Transverse colon (tissue), 4 donors: ENCODE measurements at regions not wholly inside any gene's neighbourhood (a gene's known extent, or its start where the extent isn't known, plus 50 kb on each side); places are given as distances from the start of the nearest gene placed in this dataset.
"Not testable (repeated sequence)": the region's sequence is repeated elsewhere in the genome, so short reads cannot be mapped to it uniquely, and the experiment has no call there.

ENCODE experiments used
- DNase-seq: peaks from one replicate; pipeline ENCODE4 v3.0.0-alpha.2; 2019
- H3K27ac ChIP-seq, 4 donors: fragments of 200-600 bp; sonication (generic); 2 replicates each; pipeline ENCODE4 v1.5.1; 2016 to 2018; ENCODE audit warnings: inconsistent platforms in 4 of 4
- H3K27me3 ChIP-seq: fragments of 200-600 bp; sonication (generic); 2 replicates; pipeline ENCODE4 v1.5.1; 2017; ENCODE audit warnings: inconsistent platforms
- H3K36me3 ChIP-seq, 4 donors: fragments of 200-600 bp; sonication (generic); 2 replicates each; pipeline ENCODE4 v1.5.1; 2017 to 2019; ENCODE audit warnings: inconsistent platforms in 4 of 4
- H3K4me1 ChIP-seq, 4 donors: fragments of 200-600 bp; sonication (generic); 2 replicates each; pipeline ENCODE4 v1.5.1; 2017 to 2020; ENCODE audit warnings: inconsistent platforms in 4 of 4
- H3K4me3 ChIP-seq, 4 donors: fragments of 200-600 bp; sonication (generic); 1 replicate in 1 of 4; 2 replicates in 3 of 4; pipeline versions ENCODE4 v1.5.1 to v1.6.1; 2017 to 2019; ENCODE audit warnings: inconsistent platforms in 4 of 4
- H3K9me3 ChIP-seq, 2 donors: fragments of 200-600 bp; sonication (generic); 2 replicates each; pipeline ENCODE4 v1.5.1; 2017 to 2019; ENCODE audit warnings: inconsistent platforms in 2 of 2
- CTCF ChIP-seq, 5 experiments: fragments of 200-600 bp in 3 of 5; fragments of 450-650 bp in 2 of 5; sonication (generic) in 3 of 5; IDR thresholded peaks; 1 replicate in 2 of 5; 2 replicates in 3 of 5; pipeline ENCODE4 v1.5.1; 2016 to 2017; ENCODE audit warnings: antibody characterized with exemption in 5 of 5, inconsistent platforms in 3 of 5, mild to moderate bottlenecking in 2 of 5, moderate library complexity in 1 of 5
- EP300 ChIP-seq: sonication (generic); formaldehyde crosslinking; IDR thresholded peaks from one replicate; pipeline ENCODE4 v1.6.1; 2017; ENCODE audit warnings: antibody characterized with exemption, low read depth
- POLR2A ChIP-seq: fragments of 450-650 bp; IDR thresholded peaks from one replicate; pipeline ENCODE4 v1.6.1; 2016; ENCODE audit warnings: antibody characterized with exemption, mild to moderate bottlenecking, moderate library complexity
- POLR2AphosphoS5 ChIP-seq, 3 donors: sonication (generic); formaldehyde crosslinking; IDR thresholded peaks; one replicate each; pipeline ENCODE4 v1.6.1; 2016; ENCODE audit warnings: antibody characterized with exemption in 3 of 3
- WGBS, 2 donors: methylation state at CpG; one replicate each; pipeline ENCODE4 v1.1.5; 2018; ENCODE audit warnings: low coverage in 1 of 2; 5-methylcytosine and 5-hydroxymethylcytosine counted together
- in situ Hi-C, 4 donors: fragments of 200-750 bp; cut with MboI; loops; one replicate each; pipeline versions ENCODE4 v1.15.0 to v1.15.1; 2017; ENCODE audit warnings: low sequenced_read_pairs in 3 of 4, low pct_ligation_motif_present in 1 of 4, low pct_unique_long_range_greater_than_20kb in 1 of 4
- intact Hi-C: fragments of 100-400 bp; cut with DNase I; formaldehyde crosslinking; loops from one replicate; pipeline ENCODE4 v1.15.1; 2023; ENCODE audit warnings: low total_unique reads

GRCh38 chr18:49722477-49722876 lies 90.9 kb downstream of the ACAA2 start:
- Histone ChIP-seq H3K9me3 (no peaks in the 10 kb centered on the region), H3K4me3 (no peak overlapping the region), H3K27ac (peak overlapping the region; percentile 23 to 67 (median 54)), H3K27me3 (no peaks in the 10 kb centered on the region), H3K4me1 (peaks cover 0 to 25% (median 17%) of the 10 kb centered on the region in 4 donors), H3K36me3 (no peaks in the 10 kb centered on the region)
- 28 to 29% methylated on average over 2 to 4 of the region's 4 CpGs for WGBS, 2 donors
- in situ Hi-C loops (no loop called here), intact Hi-C loops (no loop called here)
- TF ChIP-seq CTCF (IDR thresholded peaks at IDR 0.05) (no peak), POLR2AphosphoS5 (IDR thresholded peaks at IDR 0.05) (no peak), EP300 (no peak), POLR2A (no peak)
- peak; percentile 44 for DNase-seq

- WGBS, 2 donors = 33 to 79% methylated on average over 1 to 3 of the region's 3 CpGs
- TF ChIP-seq CTCF (IDR thresholded peaks at IDR 0.05) (no peak), POLR2A (no peak), EP300 (no peak), POLR2AphosphoS5 (IDR thresholded peaks at IDR 0.05) (no peak)
- Histone ChIP-seq H3K36me3 (no peaks in the 10 kb centered on the region), H3K4me3 (no peak overlapping the region), H3K4me1 (peaks cover 0 to 25% (median 17%) of the 10 kb centered on the region in 4 donors), H3K27me3 (no peaks in the 10 kb centered on the region), H3K27ac (peak overlapping the region in 3 of 4 donors; percentile 1 to 67 (median 63)), H3K9me3 (no peaks in the 10 kb centered on the region)
- DNase-seq = no peak
- in situ Hi-C loops (no loop called here), intact Hi-C loops (no loop called here)
Measured at GRCh38 chr18:49721981-49722380, 91.4 kb downstream of the ACAA2 start.

- DNase-seq, H3K27me3 ChIP-seq, H3K4me3 ChIP-seq, intact Hi-C loops, H3K9me3 ChIP-seq, H3K36me3 ChIP-seq, H3K27ac ChIP-seq, in situ Hi-C loops: not testable (repeated sequence)
- WGBS, 2 donors = 97 to 100% methylated on average over 1 to 3 of the region's 3 CpGs
- H3K4me1 ChIP-seq = peaks cover 0 to 27% (median 19%) of the 10 kb centered on the region in 4 donors
Measured at GRCh38 chr18:49720944-49721343, 92.4 kb downstream of the ACAA2 start.

- Histone ChIP-seq H3K9me3 (peaks cover 0 to 2% of the 10 kb centered on the region in 2 donors), H3K27ac (no peak overlapping the region), H3K27me3 (no peaks in the 10 kb centered on the region), H3K4me1 (peaks cover 0 to 12% (median 9%) of the 10 kb centered on the region in 4 donors), H3K4me3 (no peak overlapping the region), H3K36me3 (no peaks in the 10 kb centered on the region)
- intact Hi-C loops (no loop called here), in situ Hi-C loops (loop anchor here in 1 of 4 donors (10.0 kb wide), 1 partner anchor 63 kb away; no protein-coding TSS in a partner anchor)
- DNase-seq = no peak
- no peak for TF ChIP-seq CTCF (IDR thresholded peaks at IDR 0.05)
- no peak for TF ChIP-seq POLR2AphosphoS5 (IDR thresholded peaks at IDR 0.05)
- no peak for TF ChIP-seq POLR2A
- no peak for TF ChIP-seq EP300
- 80 to 83% methylated on average over 2 to 3 of the region's 3 CpGs for whole genome bisulfite sequencing, 2 donors
Measured at GRCh38 chr18:49717617-49718016, 95.7 kb downstream of the ACAA2 start.

GRCh38 chr18:49716035-49716434 lies 97.3 kb downstream of the ACAA2 start:
- WGBS, 2 donors = 65% methylated on average over 6 of the region's 6 CpGs; no CpG with 5 or more reads in 1 of the 2 donors
- no peak overlapping the region for H3K4me3 ChIP-seq
- no peak for DNase-seq
- intact Hi-C loops = no loop called here
- no peak overlapping the region for H3K27ac ChIP-seq
- in situ Hi-C loops = loop anchor here in 1 of 4 donors (10.0 kb wide), 1 partner anchor 61 kb away; no protein-coding TSS in a partner anchor
- no peaks in the 10 kb centered on the region for H3K36me3 ChIP-seq
- H3K27me3 ChIP-seq = no peaks in the 10 kb centered on the region
- H3K4me1 ChIP-seq = peaks cover 0 to 8% (median 6%) of the 10 kb centered on the region in 4 donors
- TF ChIP-seq CTCF (IDR thresholded peaks at IDR 0.05) = no peak
- no peak for TF ChIP-seq EP300
- no peak for TF ChIP-seq POLR2A
- TF ChIP-seq POLR2AphosphoS5 (IDR thresholded peaks at IDR 0.05) = no peak
- H3K9me3 ChIP-seq = peaks cover 0 to 2% of the 10 kb centered on the region in 2 donors
